CD4-positive, alpha-beta T cell treated with Interleukin-12 subunit alpha and Interleukin-12 subunit beta, for 1 hour (primary cell): ENCODE measurements at regions not wholly inside any gene's neighbourhood (a gene's known extent, or its start where the extent isn't known, plus 50 kb on each side); places are given as distances from the start of the nearest gene placed in this dataset.

Experiments used
- DNase-seq: peaks from one replicate; pipeline ENCODE4 v3.0.0-alpha.2; 2020

- DNase-seq = no peak
These were observed 647.6 kb upstream of the PKN2 start for GRCh38 chr1:88036345-88037014.

- DNase-seq = no peak
These were observed 644.8 kb upstream of the PKN2 start for GRCh38 chr1:88039240-88039639.

DNA sequence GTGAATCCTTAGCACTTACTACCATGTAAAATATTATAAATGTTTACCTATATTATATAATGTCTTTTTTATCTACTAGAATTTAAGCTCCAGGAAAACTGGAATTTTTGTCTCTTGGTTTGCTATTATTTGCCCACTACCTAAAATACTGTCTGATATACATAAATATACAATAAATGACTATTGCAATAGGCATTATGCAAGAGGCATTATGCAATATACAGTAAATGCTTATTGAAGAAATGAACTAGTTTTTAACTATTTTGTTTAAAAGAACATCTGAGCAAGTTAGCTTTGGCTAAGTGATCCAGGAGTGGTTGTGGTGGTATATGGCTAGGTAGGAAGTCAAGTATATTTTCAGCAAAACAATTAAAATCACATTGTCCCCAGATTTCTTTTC is 640.2 kb upstream of the PKN2 start:
- DNase-seq = no peak

GRCh38 chr1:88052167-88052566 is 631.9 kb upstream of the PKN2 start:
- DNase-seq = no peak

DNA sequence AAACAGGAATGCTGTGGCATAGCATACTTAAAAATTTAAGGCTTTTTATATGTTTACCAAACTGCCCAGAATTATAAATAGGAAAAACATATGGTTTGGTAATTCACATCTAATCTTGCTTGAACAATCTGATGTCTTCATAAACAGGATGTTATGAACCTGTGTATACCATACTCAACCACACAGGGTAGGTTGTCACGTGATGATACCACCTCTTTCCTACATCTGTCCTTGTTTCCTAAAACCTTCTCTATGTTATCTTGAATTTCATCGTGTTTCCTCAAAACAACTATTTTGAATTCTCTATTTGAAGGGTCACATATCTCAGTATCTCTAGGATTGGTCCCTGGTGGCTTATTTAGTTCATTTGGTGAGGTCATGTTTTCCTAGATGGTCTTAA is 631.0 kb upstream of the PKN2 start:
- DNase-seq = no peak

DNA sequence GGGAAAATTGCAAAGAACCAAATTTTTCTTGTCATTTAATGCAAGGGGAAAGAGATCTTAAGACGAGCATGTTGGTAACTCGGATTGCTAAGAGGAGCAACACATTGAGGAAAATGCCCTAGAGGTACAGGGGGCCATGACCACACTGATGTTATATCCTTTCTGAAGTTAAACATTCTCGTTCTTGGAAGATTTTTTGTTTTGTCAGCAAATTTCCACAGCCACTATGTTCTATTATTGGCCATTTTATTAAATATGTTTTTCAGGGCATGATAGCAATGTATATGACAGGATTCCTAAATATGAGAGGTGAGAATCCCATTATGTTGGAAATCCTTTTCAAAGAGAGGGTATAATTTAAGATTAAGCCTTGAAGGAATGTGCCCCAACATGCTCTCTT is 627.2 kb upstream of the PKN2 start:
- no peak for DNase-seq

DNA sequence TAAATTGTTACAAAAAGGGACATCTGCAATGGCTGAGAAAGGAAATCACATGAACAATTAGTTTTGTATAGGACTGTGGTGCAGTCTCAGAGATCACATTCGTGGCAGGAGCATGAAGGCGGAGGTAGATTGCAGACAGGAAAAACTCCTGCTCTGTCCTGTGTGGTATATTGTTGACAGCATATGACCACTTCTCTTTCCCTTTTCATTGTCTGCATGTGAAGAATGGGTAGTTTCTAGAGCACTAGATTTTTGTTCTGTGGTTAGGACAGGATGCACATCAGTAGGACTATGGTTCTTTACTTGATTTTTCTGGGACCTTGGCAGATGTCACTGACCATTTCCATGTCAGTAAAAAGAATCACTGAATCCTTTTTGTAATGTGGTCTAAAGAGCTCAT is 625.9 kb upstream of the PKN2 start:
- DNase-seq = no peak

DNA sequence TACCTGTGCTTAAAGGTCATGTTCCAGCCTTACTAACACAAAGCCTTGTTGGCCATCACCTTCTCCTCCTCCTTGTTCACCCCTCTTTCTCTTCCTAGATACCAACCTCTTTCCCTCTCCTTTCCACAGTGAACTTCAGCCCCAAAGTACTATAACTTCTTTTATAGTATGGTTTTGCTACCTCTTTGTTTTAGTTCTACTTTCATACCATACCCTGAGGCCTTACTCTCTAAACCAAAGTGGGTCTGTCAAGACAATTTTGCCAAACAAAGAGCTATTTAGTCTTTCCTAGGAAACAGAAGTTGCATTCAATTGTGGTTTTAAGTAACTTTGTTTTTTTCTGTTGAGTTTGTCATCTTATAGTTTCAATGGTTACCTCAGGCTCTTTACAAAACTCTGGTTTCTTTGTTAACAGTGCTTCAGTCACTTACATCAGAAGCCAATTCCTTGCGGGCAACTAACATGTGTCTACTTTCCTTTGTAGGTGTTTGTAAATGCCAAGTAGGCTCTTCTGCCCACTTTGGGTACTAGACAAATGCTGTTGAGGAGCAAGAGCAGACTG is 623.9 kb upstream of the PKN2 start:
- DNase-seq = no peak

DNA sequence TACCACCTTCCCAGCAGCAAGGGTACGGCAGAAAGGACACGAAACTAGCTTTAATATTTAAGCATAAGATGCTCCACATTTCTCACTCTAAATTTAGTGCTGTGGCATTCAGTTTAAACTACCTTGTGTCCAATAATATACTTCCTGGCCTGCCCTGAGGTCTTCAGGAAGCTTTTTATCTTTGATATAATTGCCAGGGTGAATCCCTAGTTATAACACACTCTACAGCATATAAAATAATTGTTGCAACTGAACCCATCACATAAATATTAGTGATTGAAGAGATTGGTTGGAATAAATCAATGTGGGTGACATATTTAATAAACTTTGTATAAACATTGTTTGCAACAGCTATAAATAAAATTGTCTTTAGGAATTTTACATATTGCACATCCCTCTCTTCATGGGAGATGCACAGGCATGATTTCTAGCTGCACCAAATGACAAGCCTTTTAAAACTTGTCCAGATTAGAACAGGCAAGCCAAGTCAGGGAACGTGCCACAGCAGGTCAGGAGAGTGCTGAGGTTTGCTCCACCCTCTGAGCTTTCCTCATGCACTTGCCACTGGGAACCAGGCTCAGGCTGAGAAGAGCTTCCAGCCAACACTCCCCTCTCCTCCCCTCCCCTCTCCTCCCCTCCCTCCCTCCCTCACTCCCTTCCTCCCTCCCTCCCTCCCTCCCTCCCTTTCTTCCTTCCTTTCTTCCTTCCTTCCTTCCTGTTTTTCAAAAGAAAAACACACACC is 623.2 kb upstream of the PKN2 start:
- DNase-seq = no peak

DNA sequence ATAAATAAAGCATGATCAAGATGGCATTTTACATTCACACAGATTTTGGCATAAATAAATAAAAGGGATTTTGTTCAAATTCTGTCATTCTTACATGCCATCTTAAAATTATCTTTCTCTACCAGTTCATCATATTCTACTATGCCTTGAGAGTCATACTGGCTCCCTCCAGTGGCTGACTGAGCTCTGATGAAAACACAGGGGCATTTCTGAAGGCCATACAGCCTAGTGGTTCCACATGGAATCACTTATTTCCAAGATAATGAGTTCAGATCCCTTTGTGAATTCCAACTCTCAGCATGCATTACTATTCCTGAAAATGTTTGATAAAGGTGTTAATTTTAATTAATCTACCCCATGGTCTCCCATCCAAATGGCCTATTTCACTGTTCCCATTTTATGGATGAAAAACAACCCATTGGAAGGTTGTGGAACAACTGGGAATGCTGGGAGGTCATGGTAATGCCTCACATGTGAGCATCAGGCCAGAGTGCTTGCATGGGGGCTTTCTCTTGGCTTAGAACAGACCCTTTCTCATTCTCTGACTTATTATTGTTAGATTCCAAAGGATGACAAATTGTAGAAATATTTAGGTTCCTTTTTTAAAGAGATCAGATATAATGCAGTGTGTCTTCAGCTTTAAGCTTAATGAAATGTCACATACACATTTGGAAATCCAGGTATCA is 622.4 kb upstream of the PKN2 start:
- peak; percentile 3 for DNase-seq

DNA sequence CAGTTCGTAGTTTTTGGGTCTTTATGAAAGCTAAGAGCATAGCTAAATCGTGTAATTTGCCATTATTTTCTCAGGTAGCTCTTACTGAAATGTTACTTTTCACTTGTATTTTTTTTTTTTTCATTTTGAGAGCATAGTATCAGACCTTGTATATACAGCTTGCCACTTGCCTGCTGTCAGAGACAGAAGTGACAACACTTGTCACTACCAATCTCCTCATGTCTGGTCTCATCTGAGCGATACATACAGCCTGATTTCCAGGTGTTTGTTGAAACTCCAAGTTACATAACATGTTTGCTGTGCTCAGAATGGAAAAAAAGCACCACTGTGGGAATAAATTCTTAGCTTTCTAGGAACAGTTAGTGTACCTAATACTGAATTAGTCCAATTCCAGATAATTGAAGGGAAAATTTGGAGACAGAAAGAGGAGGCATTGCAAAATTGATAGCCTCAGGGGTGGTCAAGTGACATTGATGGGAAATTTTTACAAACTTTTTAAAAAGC is 621.4 kb upstream of the PKN2 start:
- no peak for DNase-seq

DNA sequence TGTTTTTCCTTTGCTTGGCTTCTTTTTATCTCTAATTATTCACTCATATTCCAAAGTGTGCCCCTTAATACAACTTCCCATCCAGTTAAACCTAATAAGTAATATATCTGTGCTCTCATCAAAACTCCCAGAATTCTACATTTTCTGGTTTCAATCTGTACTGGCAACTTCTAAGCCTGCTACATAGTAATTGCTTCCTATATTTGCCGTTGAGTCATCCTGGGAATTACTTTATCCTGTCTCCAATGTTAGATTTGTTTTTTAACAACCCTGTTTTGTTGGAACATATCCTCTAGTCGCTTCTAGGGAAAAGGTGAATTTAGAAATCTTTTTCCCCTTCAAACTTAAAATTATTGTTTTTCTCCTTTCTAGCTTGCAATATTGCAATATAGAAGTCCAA is 620.5 kb upstream of the PKN2 start:
- DNase-seq = no peak

DNA sequence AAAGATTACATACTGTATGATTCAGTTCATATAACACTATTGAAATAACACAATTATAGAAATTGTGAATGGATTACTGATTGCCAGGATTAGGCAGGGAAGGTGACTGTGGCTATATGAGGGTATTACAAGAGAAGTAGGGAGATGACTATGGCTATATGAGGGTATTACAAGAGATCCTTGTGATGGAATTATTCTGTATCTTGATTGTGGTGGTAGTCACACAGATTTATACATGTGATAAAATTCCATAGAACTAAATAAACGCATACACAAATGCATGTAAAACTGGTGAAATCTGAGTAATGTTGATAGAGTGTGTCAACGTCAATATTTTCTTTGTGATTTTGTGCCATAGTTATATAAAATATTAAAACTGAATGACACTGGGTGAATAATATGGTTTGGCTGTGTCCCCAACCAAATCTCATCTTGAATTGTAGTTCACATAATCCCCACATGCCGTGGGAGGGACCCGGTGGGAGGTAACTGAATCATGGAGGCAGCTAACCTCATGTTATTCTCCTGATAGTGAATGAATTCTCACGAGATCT is 615.6 kb upstream of the PKN2 start:
- DNase-seq = no peak

- no peak for DNase-seq
These were observed 613.1 kb upstream of the PKN2 start for GRCh38 chr1:88070956-88071355.

- DNase-seq = no peak
These were observed 609.4 kb upstream of the PKN2 start for GRCh38 chr1:88074661-88075060.

DNA sequence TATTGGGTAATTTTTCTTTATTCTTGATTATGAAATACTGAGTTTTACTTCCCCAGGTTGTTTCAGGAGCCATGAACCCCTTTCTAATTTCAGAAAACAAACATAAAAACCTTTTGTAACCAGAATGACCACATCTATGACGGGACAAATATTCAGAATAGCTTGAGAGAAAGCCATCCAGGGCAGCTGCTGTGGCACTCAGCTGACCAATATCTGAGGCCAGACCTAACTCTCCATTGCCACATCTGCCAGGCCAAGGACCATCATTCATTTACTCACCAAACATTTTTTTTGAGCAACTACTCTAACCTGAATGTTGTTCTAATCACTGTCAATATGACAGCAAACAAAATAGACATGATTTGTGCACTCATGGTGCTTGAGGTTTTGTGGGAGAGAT is 608.3 kb upstream of the PKN2 start:
- no peak for DNase-seq

DNA sequence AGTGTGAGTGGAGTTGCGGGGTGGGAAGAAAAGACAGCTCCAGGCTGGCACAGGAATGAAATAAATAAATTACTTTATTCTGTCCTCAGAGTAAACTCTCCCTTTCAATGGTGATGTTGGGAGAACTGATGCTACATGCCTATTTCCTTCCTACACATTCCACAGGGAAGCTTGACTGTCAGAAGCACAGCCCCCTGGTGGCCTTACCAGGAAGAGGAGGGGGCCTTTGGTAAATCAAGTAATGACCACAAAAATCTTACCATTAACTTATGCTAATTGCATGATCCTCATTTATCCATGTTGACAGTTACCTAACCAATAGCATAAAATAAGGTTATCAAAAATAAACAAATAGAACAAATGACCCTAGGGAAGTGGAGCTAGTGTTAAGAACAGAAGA is 605.0 kb upstream of the PKN2 start:
- DNase-seq = no peak

- no peak for DNase-seq
These were observed 603.2 kb upstream of the PKN2 start for GRCh38 chr1:88080875-88081274.

DNA sequence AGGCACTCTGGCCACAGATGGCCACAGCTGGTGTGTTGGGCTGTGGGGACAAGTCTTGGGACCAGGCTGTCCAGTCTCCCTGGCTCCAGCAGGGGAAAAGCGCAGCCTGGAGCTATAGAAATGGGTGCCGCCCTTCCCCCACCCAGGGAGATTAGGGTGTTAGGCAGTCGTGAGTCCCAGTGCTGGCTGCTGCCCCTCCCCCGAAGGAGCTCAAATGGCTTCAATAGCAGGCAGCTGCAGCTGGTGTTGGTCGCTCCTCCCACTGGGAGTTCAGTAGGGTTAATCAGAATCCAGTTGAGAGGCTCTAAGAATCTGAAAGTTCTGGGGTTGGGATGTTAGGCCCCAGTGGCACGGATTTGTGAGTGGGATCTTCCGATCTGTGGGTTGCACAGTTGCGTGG is 595.6 kb upstream of the PKN2 start:
- no peak for DNase-seq

DNA sequence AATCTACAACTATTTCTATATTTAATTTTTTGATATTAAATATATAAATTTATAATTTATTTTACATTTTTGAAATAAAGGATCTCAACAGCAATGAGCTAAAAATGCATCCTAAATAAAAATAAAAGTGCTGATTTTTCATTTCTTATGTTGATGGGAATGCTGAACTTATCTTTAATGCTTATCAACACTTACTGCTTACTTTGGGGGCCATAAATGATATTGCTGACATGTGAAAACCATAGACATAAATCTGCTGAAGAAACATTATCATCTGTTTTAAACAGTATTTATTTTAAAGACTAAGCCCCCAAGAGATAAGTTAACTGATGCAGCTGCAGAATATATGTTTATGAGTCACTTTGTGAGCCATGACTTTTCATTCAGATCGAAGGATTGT is 594.1 kb upstream of the PKN2 start:
- no peak for DNase-seq

DNA sequence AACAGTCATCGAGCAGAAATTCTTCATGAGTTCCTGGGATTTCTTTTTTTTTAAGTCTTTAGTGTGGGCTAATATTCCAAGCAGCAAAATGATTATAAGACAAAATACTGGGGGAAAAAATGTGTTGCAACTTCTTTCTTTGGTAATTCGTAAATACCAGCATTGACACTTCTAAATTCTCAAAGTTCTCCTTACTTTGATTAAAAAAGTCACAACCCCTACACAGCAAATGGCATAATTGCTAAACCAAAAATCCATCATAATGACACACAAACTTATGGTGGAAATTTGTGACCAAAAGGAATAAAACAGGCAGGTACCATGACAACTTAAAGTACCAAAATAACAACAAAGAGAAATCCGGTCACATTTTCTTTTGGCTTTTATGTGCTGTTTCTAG is 585.2 kb upstream of the PKN2 start:
- no peak for DNase-seq

DNA sequence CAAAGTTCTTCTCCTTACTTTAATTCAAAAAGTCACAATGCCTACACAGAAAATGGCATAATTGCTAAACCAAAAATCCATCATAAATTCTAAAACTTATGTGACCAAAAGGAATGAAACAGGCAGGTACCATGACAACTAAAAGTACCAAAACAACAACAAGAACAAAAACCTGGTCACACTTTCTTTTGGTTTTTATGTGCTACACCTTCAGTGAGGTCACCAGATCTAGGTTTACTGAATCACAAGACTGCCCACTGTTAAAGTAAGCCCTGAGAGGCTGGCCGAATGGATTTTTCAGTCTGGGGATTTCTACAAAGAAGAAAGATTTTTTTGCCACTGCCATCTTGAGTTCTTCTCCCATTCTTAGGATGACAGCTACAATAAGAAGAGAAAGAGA is 583.0 kb upstream of the PKN2 start:
- DNase-seq = no peak

GRCh38 chr1:88104236-88104635 is 579.8 kb upstream of the PKN2 start:
- DNase-seq = no peak

GRCh38 chr1:88104886-88105285 is 579.2 kb upstream of the PKN2 start:
- DNase-seq = no peak
